IMR-90 (cell line): ENCODE measurements at regions not wholly inside any gene's neighbourhood (a gene's known extent, or its start where the extent isn't known, plus 50 kb on each side); places are given as distances from the start of the nearest gene placed in this dataset.

Source experiments
- ATAC-seq: fragments of 200-7000 bp; cut with Tn5 transposase; 2 replicates; pipeline ENCODE4 v1.9.1; 2020; ENCODE audit warnings: low read depth, mild to moderate bottlenecking, moderate library complexity
- BruUV-seq: library from RNA; stranded (reverse); fragments of 400-500 nt; replicated peaks from 2 replicates; lab custom pipeline; 2021; lab: Mats Ljungman, UMichigan
- CTCF ChIA-PET: fragments of 300-600 bp; formaldehyde crosslinking; extraction: SDS; loops from one replicate; lab custom pipeline; 2021; ENCODE audit warnings: antibody characterized with exemption; lab: Yijun Ruan, JAX
- POLR2A ChIA-PET: fragments of 300-600 bp; sonication (Branson Sonifier 250); formaldehyde crosslinking; loops from one replicate; lab custom pipeline; 2022; ENCODE audit warnings: antibody characterized with exemption; ENCODE audit not compliant: unreplicated experiment; lab: Charles Lee
- DNase-seq: peaks from one replicate; pipeline ENCODE4 v3.0.0; 2013
- H2AFZ ChIP-seq: replicated peaks from 2 replicates; pipeline ENCODE3; 2013; ENCODE audit warnings: low read length, mild to moderate bottlenecking; ENCODE audit not compliant: poor library complexity
- H2AK5ac ChIP-seq: 2 replicates; pipeline ENCODE4 v1.6.1; 2013; ENCODE audit warnings: low read depth, low read length, inconsistent platforms
- H2AK9ac ChIP-seq: replicated peaks from 2 replicates; pipeline ENCODE3; 2013; ENCODE audit warnings: mild to moderate bottlenecking, low read depth, low read length, moderate library complexity; ENCODE audit not compliant: poor library complexity
- H2BK120ac ChIP-seq: 2 replicates; pipeline ENCODE4 v1.6.1; 2013; ENCODE audit warnings: low read depth, low read length, inconsistent platforms
- H2BK15ac ChIP-seq: 3 replicates; pipeline ENCODE4 v1.6.1; 2013; ENCODE audit warnings: low read depth, low read length, inconsistent platforms
- H2BK20ac ChIP-seq: 2 replicates; pipeline ENCODE4 v1.6.1; 2013; ENCODE audit warnings: low read depth, mild to moderate bottlenecking, inconsistent platforms, low read length, moderate library complexity
- H2BK5ac ChIP-seq: 2 replicates; pipeline ENCODE4 v1.6.1; 2013; ENCODE audit warnings: mild to moderate bottlenecking, low read depth, low read length, inconsistent platforms; ENCODE audit not compliant: poor library complexity, severe bottlenecking
- H3K14ac ChIP-seq: replicated peaks from 2 replicates; pipeline ENCODE4 v1.6.1; 2013; ENCODE audit warnings: low read depth, low read length, inconsistent platforms
- H3K18ac ChIP-seq: 2 replicates; pipeline ENCODE4 v1.6.1; 2013; ENCODE audit warnings: low read depth, low read length, control low read depth
- H3K23ac ChIP-seq: 2 replicates; pipeline ENCODE4 v1.6.1; 2013; ENCODE audit warnings: low read depth, low read length, inconsistent platforms
- H3K27ac ChIP-seq: 2 replicates; pipeline ENCODE4 v1.5.1; 2013; ENCODE audit warnings: mild to moderate bottlenecking, control low read depth, low read length; ENCODE audit not compliant: insufficient read depth
- H3K27me3 ChIP-seq: 2 replicates; pipeline ENCODE4 v1.6.1; 2013; ENCODE audit warnings: low read length; ENCODE audit not compliant: control insufficient read depth, insufficient read depth
- H3K36me3 ChIP-seq: 2 replicates; pipeline ENCODE4 v1.6.1; 2013; ENCODE audit warnings: low read length, mixed read lengths; ENCODE audit not compliant: control insufficient read depth, insufficient read depth
- H3K4ac ChIP-seq: 2 replicates; pipeline ENCODE4 v1.6.1; 2013; ENCODE audit warnings: low read depth, low read length, inconsistent platforms
- H3K4me1 ChIP-seq: 2 replicates; pipeline ENCODE4 v1.6.1; 2013; ENCODE audit warnings: low read length, mixed read lengths; ENCODE audit not compliant: control insufficient read depth, insufficient read depth
- H3K4me2 ChIP-seq: 2 replicates; pipeline ENCODE4 v1.6.1; 2013; ENCODE audit warnings: low read depth, mild to moderate bottlenecking, control low read depth, low read length, moderate library complexity
- H3K4me3 ChIP-seq: 2 replicates; pipeline ENCODE4 v1.5.1; 2013; ENCODE audit warnings: low read depth, mild to moderate bottlenecking, control low read depth, low read length, moderate library complexity; ENCODE audit not compliant: insufficient read depth
- H3K56ac ChIP-seq: 2 replicates; pipeline ENCODE4 v1.6.1; 2013; ENCODE audit warnings: low read length, inconsistent platforms; ENCODE audit not compliant: insufficient read depth; ENCODE audit errors: extremely low read depth
- H3K79me1 ChIP-seq, 2 experiments: 2 replicates each; pipeline ENCODE4 v1.6.1; 2013; ENCODE audit warnings: low read length in 2 of 2, inconsistent platforms in 1 of 2, low read depth in 1 of 2
- H3K9ac ChIP-seq: 2 replicates; pipeline ENCODE4 v1.6.1; 2013; ENCODE audit warnings: low read depth, low read length, control low read depth
- H3K9me1 ChIP-seq: 2 replicates; pipeline ENCODE4 v1.6.1; 2013; ENCODE audit warnings: low read length, inconsistent platforms; ENCODE audit not compliant: insufficient read depth
- H3K9me3 ChIP-seq: 2 replicates; pipeline ENCODE4 v1.6.1; 2013; ENCODE audit warnings: low read length; ENCODE audit not compliant: control insufficient read depth, insufficient read depth
- H4K20me1 ChIP-seq: 2 replicates; pipeline ENCODE4 v1.6.1; 2013; ENCODE audit warnings: low read length, inconsistent platforms; ENCODE audit not compliant: insufficient read depth
- H4K5ac ChIP-seq: 2 replicates; pipeline ENCODE4 v1.6.1; 2013; ENCODE audit warnings: mild to moderate bottlenecking, low read depth, low read length, control low read depth
- H4K8ac ChIP-seq, 2 experiments: 2 replicates each; pipeline ENCODE4 v1.6.1; 2013; ENCODE audit warnings: low read depth in 2 of 2, low read length in 2 of 2, control low read depth in 1 of 2, inconsistent platforms in 1 of 2
- H4K91ac ChIP-seq: 2 replicates; pipeline ENCODE4 v1.6.1; 2013; ENCODE audit warnings: low read depth, low read length, inconsistent platforms; ENCODE audit not compliant: insufficient read depth
- BHLHE40 ChIP-seq: fragments of 150-350 bp; IDR thresholded peaks from 2 replicates; pipeline ENCODE4 v1.6.1; 2016; ENCODE audit warnings: mild to moderate bottlenecking, low read depth, low read length
- CHD1 ChIP-seq: IDR thresholded peaks from 2 replicates; pipeline ENCODE4 v1.6.1; 2012; ENCODE audit warnings: low read depth, low read length, improper control_type of control experiment
- MAFK ChIP-seq: IDR thresholded peaks from 2 replicates; pipeline ENCODE4 v1.6.1; 2012; ENCODE audit warnings: low read depth, low read length, improper control_type of control experiment
- MAZ ChIP-seq: IDR thresholded peaks from 2 replicates; pipeline ENCODE4 v1.6.1; 2012; ENCODE audit warnings: low read depth, mild to moderate bottlenecking, low read length, improper control_type of control experiment, moderate library complexity, borderline replicate concordance
- MXI1 ChIP-seq: IDR thresholded peaks from 2 replicates; pipeline ENCODE4 v1.6.1; 2012; ENCODE audit warnings: low read depth, mild to moderate bottlenecking, low read length, moderate library complexity, borderline replicate concordance
- POLR2A ChIP-seq: IDR thresholded peaks from 2 replicates; pipeline ENCODE4 v1.6.1; 2012; ENCODE audit warnings: mild to moderate bottlenecking, low read depth, low read length
- SMC3 ChIP-seq: fragments of 150-350 bp; IDR thresholded peaks from 2 replicates; pipeline ENCODE4 v1.6.1; 2016; ENCODE audit warnings: low read depth, mild to moderate bottlenecking, antibody characterized with exemption, low read length, moderate library complexity
- dilution Hi-C: fragments of 300-500 bp; cut with HindIII; formaldehyde crosslinking; loops from one replicate; pipeline ENCODE4 v1.14.3; 2018; ENCODE audit warnings: low sequenced_read_pairs; ENCODE audit not compliant: unreplicated experiment
- in situ Hi-C: fragments of 300-500 bp; cut with MboI; formaldehyde crosslinking; loops from 3 replicates; pipeline ENCODE4 v1.14.3; 2019; ENCODE audit warnings: low sequenced_read_pairs, inconsistent platforms, mixed read lengths
- intact Hi-C: fragments of 100-400 bp; cut with micrococcal nuclease; formaldehyde crosslinking; loops from 2 replicates; pipeline ENCODE4 v1.10.0; 2022
- TF ChIP-seq, protein P1 (sequence below): conservative IDR thresholded peaks from 2 replicates; pipeline ENCODE4 v1.5.1; 2012; ENCODE audit warnings: mild to moderate bottlenecking, low read depth, low read length, improper control_type of control experiment
- TF ChIP-seq, protein P2 (sequence below): fragments of 150-350 bp; IDR thresholded peaks from 2 replicates; pipeline ENCODE4 v1.6.1; 2017; ENCODE audit warnings: mild to moderate bottlenecking, antibody characterized with exemption, low read length, low read depth

DNA sequence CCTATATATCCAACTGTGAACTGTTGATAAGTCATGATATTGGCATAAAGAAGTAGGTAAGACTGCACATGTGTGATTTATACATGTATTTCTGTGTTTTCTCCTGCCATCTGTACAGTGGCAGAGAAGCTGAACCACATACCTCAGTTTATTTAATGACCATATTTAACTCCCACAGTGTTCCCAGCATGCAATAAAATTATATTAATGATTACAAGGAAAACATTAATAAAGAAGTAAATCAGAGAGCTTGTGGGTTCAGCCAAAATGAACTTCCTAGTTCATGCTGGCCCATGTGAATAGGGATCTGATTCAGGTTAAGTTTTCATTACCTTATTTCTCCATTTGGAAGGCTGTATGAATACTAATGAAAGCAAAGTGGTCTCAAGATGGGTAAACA is 439.2 kb downstream of the CNTN6 start:
- no peak for TF ChIP-seq SMC3
- TF ChIP-seq, protein P1, sequence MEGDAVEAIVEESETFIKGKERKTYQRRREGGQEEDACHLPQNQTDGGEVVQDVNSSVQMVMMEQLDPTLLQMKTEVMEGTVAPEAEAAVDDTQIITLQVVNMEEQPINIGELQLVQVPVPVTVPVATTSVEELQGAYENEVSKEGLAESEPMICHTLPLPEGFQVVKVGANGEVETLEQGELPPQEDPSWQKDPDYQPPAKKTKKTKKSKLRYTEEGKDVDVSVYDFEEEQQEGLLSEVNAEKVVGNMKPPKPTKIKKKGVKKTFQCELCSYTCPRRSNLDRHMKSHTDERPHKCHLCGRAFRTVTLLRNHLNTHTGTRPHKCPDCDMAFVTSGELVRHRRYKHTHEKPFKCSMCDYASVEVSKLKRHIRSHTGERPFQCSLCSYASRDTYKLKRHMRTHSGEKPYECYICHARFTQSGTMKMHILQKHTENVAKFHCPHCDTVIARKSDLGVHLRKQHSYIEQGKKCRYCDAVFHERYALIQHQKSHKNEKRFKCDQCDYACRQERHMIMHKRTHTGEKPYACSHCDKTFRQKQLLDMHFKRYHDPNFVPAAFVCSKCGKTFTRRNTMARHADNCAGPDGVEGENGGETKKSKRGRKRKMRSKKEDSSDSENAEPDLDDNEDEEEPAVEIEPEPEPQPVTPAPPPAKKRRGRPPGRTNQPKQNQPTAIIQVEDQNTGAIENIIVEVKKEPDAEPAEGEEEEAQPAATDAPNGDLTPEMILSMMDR: no peak
- TF ChIP-seq MXI1: no peak
- no peak for TF ChIP-seq POLR2A
- TF ChIP-seq CHD1: no peak
- TF ChIP-seq BHLHE40: no peak
- no peak for TF ChIP-seq MAZ
- TF ChIP-seq, protein P2, sequence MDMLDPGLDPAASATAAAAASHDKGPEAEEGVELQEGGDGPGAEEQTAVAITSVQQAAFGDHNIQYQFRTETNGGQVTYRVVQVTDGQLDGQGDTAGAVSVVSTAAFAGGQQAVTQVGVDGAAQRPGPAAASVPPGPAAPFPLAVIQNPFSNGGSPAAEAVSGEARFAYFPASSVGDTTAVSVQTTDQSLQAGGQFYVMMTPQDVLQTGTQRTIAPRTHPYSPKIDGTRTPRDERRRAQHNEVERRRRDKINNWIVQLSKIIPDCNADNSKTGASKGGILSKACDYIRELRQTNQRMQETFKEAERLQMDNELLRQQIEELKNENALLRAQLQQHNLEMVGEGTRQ: no peak
- TF ChIP-seq MAFK: no peak
- H2BK5ac ChIP-seq: no peak overlapping the region
- no peak for ATAC-seq
- no peak overlapping the region for H3K23ac ChIP-seq
- H3K4me2 ChIP-seq: no peak overlapping the region
- H3K36me3 ChIP-seq: no peaks in the 10 kb centered on the region
- no peak overlapping the region for H3K56ac ChIP-seq
- H4K91ac ChIP-seq: no peak overlapping the region
- no peaks in the 10 kb centered on the region for H3K79me1 ChIP-seq
- H2AK5ac ChIP-seq: no peak overlapping the region
- dilution Hi-C loops (no loop called here), in situ Hi-C loops (no loop called here), intact Hi-C loops (no loop called here)
- H4K5ac ChIP-seq: no peak overlapping the region
- ChIA-PET CTCF (interaction anchor here (0.5 kb wide), 1 partner anchor 1444 kb away, joined by 3 read pairs; no protein-coding TSS in a partner anchor), POLR2A (no interaction called here)
- no peak overlapping the region for H3K4me3 ChIP-seq
- H3K9me3 ChIP-seq: peaks cover 6% of the 10 kb centered on the region; the same call in 1 of the 2 replicates
- H3K9ac ChIP-seq: no peak overlapping the region
- BruUV-seq: no TSS peak
- H3K9me1 ChIP-seq: no peaks in the 10 kb centered on the region
- no peaks in the 10 kb centered on the region for H3K4me1 ChIP-seq
- no peaks in the 10 kb centered on the region for H3K27me3 ChIP-seq
- no peak overlapping the region for H3K4ac ChIP-seq
- H2AFZ ChIP-seq: no peak overlapping the region
- no peaks in the 10 kb centered on the region for H4K20me1 ChIP-seq
- no peak overlapping the region for H2BK20ac ChIP-seq
- H2AK9ac ChIP-seq: no peak overlapping the region
- H2BK120ac ChIP-seq: no peak overlapping the region
- no peak for DNase-seq
- no peak overlapping the region for H3K27ac ChIP-seq
- no peak overlapping the region for H3K14ac ChIP-seq
- H4K8ac ChIP-seq: no peak overlapping the region
- no peak overlapping the region for H2BK15ac ChIP-seq
- no peak overlapping the region for H3K18ac ChIP-seq
